ENCODE measurements at regions not wholly inside any gene's neighbourhood (a gene's known extent, or its start where the extent isn't known, plus 50 kb on each side); places are given as distances from the start of the nearest gene placed in this dataset.

GRCh38 chr1:232462213-232462612 is 167.7 kb downstream of the SIPA1L2 start:
- intact Hi-C loops (cut with DNase I), result no loop called here
- no peak for DNase-seq (ENCODE audit: low spot score)

- DNase-seq (ENCODE audit: low spot score), result no peak
- intact Hi-C loops (cut with DNase I), result no loop called here
These were observed 170.1 kb downstream of the SIPA1L2 start for GRCh38 chr1:232459826-232460225.

- intact Hi-C loops (cut with DNase I), result no loop called here
- no peak for DNase-seq (ENCODE audit: low spot score)
These were observed 170.8 kb downstream of the SIPA1L2 start for GRCh38 chr1:232459087-232459486.

GRCh38 chr1:232457595-232457994 is 172.3 kb downstream of the SIPA1L2 start:
- intact Hi-C loops (cut with DNase I), result no loop called here
- DNase-seq (ENCODE audit: low spot score), result no peak

- intact Hi-C loops (cut with DNase I), result no loop called here
- no peak for DNase-seq (ENCODE audit: low spot score)
These were observed 173.2 kb downstream of the SIPA1L2 start for GRCh38 chr1:232456714-232457113.

- no peak for DNase-seq (ENCODE audit: low spot score)
- intact Hi-C loops (cut with DNase I), result no loop called here
These were observed 175.6 kb downstream of the SIPA1L2 start for GRCh38 chr1:232454227-232454886.

GRCh38 chr1:232452736-232453440 is 177.0 kb downstream of the SIPA1L2 start:
- intact Hi-C loops (cut with DNase I), result no loop called here
- DNase-seq (ENCODE audit: low spot score), result no peak

GRCh38 chr1:232452117-232452516 is 177.8 kb downstream of the SIPA1L2 start:
- intact Hi-C loops (cut with DNase I), result no loop called here

GRCh38 chr1:232451506-232451905 is 178.4 kb downstream of the SIPA1L2 start:
- DNase-seq (ENCODE audit: low spot score), result no peak
- intact Hi-C loops (cut with DNase I), result no loop called here

More at GRCh38 chr1:232452117-232452516, 177.8 kb downstream of the SIPA1L2 start:
- no peak for DNase-seq (ENCODE audit: low spot score)

GRCh38 chr1:232450615-232451014 is 179.3 kb downstream of the SIPA1L2 start:
- intact Hi-C loops (cut with DNase I), result no loop called here
- no peak for DNase-seq (ENCODE audit: low spot score)

- intact Hi-C loops (cut with DNase I), result no loop called here
- no peak for DNase-seq (ENCODE audit: low spot score)
These were observed 182.8 kb downstream of the SIPA1L2 start for GRCh38 chr1:232447125-232447524.

GRCh38 chr1:232445361-232446106 is 184.4 kb downstream of the SIPA1L2 start:
- intact Hi-C loops (cut with DNase I), result no loop called here
- DNase-seq (ENCODE audit: low spot score), result no peak

- DNase-seq (ENCODE audit: low spot score), result no peak
- intact Hi-C loops (cut with DNase I), result no loop called here
These were observed 186.6 kb downstream of the SIPA1L2 start for GRCh38 chr1:232443372-232443771.

- intact Hi-C loops (cut with DNase I), result no loop called here
- no peak for DNase-seq (ENCODE audit: low spot score)
These were observed 188.9 kb downstream of the SIPA1L2 start for GRCh38 chr1:232441036-232441411.

- intact Hi-C loops (cut with DNase I), result no loop called here
- no peak for DNase-seq (ENCODE audit: low spot score)
These were observed 189.5 kb downstream of the SIPA1L2 start for GRCh38 chr1:232440325-232441035.

- no peak for DNase-seq (ENCODE audit: low spot score)
- intact Hi-C loops (cut with DNase I), result no loop called here
These were observed 190.9 kb downstream of the SIPA1L2 start for GRCh38 chr1:232439011-232439410.

- intact Hi-C loops (cut with DNase I), result no loop called here
- no peak for DNase-seq (ENCODE audit: low spot score)
These were observed 191.5 kb downstream of the SIPA1L2 start for GRCh38 chr1:232438476-232438875.

- intact Hi-C loops (cut with DNase I), result no loop called here
- no peak for DNase-seq (ENCODE audit: low spot score)
These were observed 192.4 kb downstream of the SIPA1L2 start for GRCh38 chr1:232437510-232437909.

- DNase-seq (ENCODE audit: low spot score), result no peak
These were observed 194.2 kb downstream of the SIPA1L2 start for GRCh38 chr1:232435729-232436128.

GRCh38 chr1:232432313-232432712 is 197.6 kb downstream of the SIPA1L2 start:
- intact Hi-C loops (cut with DNase I), result no loop called here
- no peak for DNase-seq (ENCODE audit: low spot score)

More at GRCh38 chr1:232435729-232436128, 194.2 kb downstream of the SIPA1L2 start:
- intact Hi-C loops (cut with DNase I), result no loop called here
